ENCODE measurements at regions not wholly inside any gene's neighbourhood (a gene's known extent, or its start where the extent isn't known, plus 50 kb on each side); places are given as distances from the start of the nearest gene placed in this dataset.

DNA sequence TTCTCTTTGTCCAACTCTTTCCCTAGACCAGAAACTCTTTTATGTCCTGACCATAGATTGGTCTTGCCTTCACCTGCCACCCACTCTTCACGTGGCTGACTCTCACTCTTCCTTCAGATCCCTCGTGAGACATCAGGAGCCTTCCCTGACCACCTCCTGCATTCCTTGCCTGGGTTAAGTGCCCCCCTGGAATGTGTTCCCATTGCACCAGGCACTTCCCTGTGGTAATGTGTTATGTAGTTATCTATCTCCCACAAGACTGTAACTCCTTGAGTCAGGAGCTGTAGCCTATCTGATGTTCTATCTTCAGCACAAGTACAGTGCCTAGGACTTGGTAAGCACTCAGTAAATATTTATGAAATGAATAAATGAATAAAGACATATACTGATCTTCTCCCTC lies 111.2 kb upstream of the CTTNBP2NL start:
- Mint-ChIP-seq H3K36me3 (ENCODE audit: low read depth, unreplicated experiment) (no peaks in the 10 kb centered on the region), H3K4me1 (ENCODE audit: unreplicated experiment) (no peaks in the 10 kb centered on the region)

DNA sequence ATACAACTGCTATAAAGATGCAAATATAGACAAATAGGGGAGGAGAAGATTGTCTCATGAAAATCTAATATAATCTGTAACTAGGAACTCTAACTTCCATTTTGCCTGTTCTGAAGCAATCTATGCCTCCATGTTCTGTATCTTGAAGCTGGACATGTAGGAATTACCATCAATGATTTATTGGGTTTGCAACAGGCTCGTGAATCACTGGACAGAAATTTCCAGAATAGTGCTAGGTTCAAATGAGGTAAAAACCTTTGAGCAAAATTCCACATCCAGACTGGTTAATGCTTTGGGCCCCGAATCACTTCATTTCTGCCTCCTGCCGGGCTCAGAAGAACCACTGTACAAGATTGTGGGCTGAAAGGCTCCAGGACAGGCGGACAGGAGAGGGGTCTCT lies 110.7 kb upstream of the CTTNBP2NL start:
- no peak overlapping the region for H3K4me3 Mint-ChIP-seq (ENCODE audit: unreplicated experiment)
- no peak for DNase-seq (ENCODE audit: low spot score)
- H3K27ac Mint-ChIP-seq (ENCODE audit: unreplicated experiment), result no peak overlapping the region
- no peaks in the 10 kb centered on the region for H3K36me3 Mint-ChIP-seq (ENCODE audit: low read depth, unreplicated experiment)
- H3K27me3 Mint-ChIP-seq (ENCODE audit: unreplicated experiment), result peaks cover 1% of the 10 kb centered on the region
- no peak for TF ChIP-seq CTCF (IDR thresholded peaks at IDR 0.05; ENCODE audit: unreplicated experiment)
- no peaks in the 10 kb centered on the region for H3K9me3 Mint-ChIP-seq (ENCODE audit: unreplicated experiment)
- H3K4me1 Mint-ChIP-seq (ENCODE audit: unreplicated experiment), result no peaks in the 10 kb centered on the region

More for the DNA sequence above, 111.2 kb upstream of the CTTNBP2NL start:
- H3K9me3 Mint-ChIP-seq (ENCODE audit: unreplicated experiment), result no peaks in the 10 kb centered on the region
- H3K27ac Mint-ChIP-seq (ENCODE audit: unreplicated experiment), result no peak overlapping the region
- no peak overlapping the region for H3K4me3 Mint-ChIP-seq (ENCODE audit: unreplicated experiment)
- TF ChIP-seq CTCF (IDR thresholded peaks at IDR 0.05; ENCODE audit: unreplicated experiment), result no peak
- H3K27me3 Mint-ChIP-seq (ENCODE audit: unreplicated experiment), result peaks cover 1% of the 10 kb centered on the region
- no peak for DNase-seq (ENCODE audit: low spot score)

- peaks cover 1% of the 10 kb centered on the region for H3K27me3 Mint-ChIP-seq (ENCODE audit: unreplicated experiment)
- no peaks in the 10 kb centered on the region for H3K36me3 Mint-ChIP-seq (ENCODE audit: low read depth, unreplicated experiment)
- no peak overlapping the region for H3K4me3 Mint-ChIP-seq (ENCODE audit: unreplicated experiment)
- no peaks in the 10 kb centered on the region for H3K4me1 Mint-ChIP-seq (ENCODE audit: unreplicated experiment)
- TF ChIP-seq CTCF (IDR thresholded peaks at IDR 0.05; ENCODE audit: unreplicated experiment), result no peak
- H3K9me3 Mint-ChIP-seq (ENCODE audit: unreplicated experiment), result no peaks in the 10 kb centered on the region
- no peak for DNase-seq (ENCODE audit: low spot score)
- no peak overlapping the region for H3K27ac Mint-ChIP-seq (ENCODE audit: unreplicated experiment)
Measured at GRCh38 chr1:112285746-112286145, 110.3 kb upstream of the CTTNBP2NL start.

- Mint-ChIP-seq H3K4me1 (ENCODE audit: unreplicated experiment) (no peaks in the 10 kb centered on the region), H3K27ac (ENCODE audit: unreplicated experiment) (no peak overlapping the region), H3K9me3 (ENCODE audit: unreplicated experiment) (no peaks in the 10 kb centered on the region), H3K36me3 (ENCODE audit: low read depth, unreplicated experiment) (no peaks in the 10 kb centered on the region), H3K27me3 (ENCODE audit: unreplicated experiment) (peaks cover 3% of the 10 kb centered on the region), H3K4me3 (ENCODE audit: unreplicated experiment) (no peak overlapping the region)
- DNase-seq (ENCODE audit: low spot score), result no peak
- TF ChIP-seq CTCF (IDR thresholded peaks at IDR 0.05; ENCODE audit: unreplicated experiment), result no peak
Measured at GRCh38 chr1:112296908-112297307, 99.1 kb upstream of the CTTNBP2NL start.

DNA sequence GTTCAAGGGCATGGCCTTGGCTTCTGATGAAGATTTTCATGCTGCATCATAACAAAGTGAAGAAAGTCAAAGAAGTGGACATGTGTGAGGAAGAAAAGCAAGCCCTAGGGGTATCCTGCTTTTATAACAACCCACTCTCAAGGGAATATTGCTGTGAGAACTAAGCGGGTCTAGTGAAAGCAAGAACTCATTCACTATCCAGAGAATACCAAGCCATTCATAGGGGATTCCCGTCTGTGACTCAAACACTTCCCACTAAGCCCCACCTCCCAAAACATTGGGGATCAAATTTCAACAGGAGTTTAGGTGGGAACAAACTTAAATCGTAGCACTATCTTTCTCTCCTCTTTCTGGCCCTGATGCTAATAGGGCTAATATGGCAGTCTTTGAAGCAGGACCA lies 98.5 kb upstream of the CTTNBP2NL start:
- no peaks in the 10 kb centered on the region for H3K36me3 Mint-ChIP-seq (ENCODE audit: low read depth, unreplicated experiment)
- TF ChIP-seq CTCF (IDR thresholded peaks at IDR 0.05; ENCODE audit: unreplicated experiment), result no peak
- no peaks in the 10 kb centered on the region for H3K9me3 Mint-ChIP-seq (ENCODE audit: unreplicated experiment)
- H3K27ac Mint-ChIP-seq (ENCODE audit: unreplicated experiment), result no peak overlapping the region
- H3K4me1 Mint-ChIP-seq (ENCODE audit: unreplicated experiment), result no peaks in the 10 kb centered on the region
- peaks cover 3% of the 10 kb centered on the region for H3K27me3 Mint-ChIP-seq (ENCODE audit: unreplicated experiment)
- H3K4me3 Mint-ChIP-seq (ENCODE audit: unreplicated experiment), result no peak overlapping the region
- no peak for DNase-seq (ENCODE audit: low spot score)

Measured in endothelial cell (in vitro differentiated cells).